HepG2 (cell line): ENCODE measurements at regions not wholly inside any gene's neighbourhood (a gene's known extent, or its start where the extent isn't known, plus 50 kb on each side); places are given as distances from the start of the nearest gene placed in this dataset.
A peak's percentile ranks its signal among the peaks of the same experiment; 100 is the strongest.

Source experiments
- ATAC-seq: fragments of 200-7000 bp; cut with Tn5 transposase; 3 replicates; pipeline ENCODE4 v1.9.1; 2020; ENCODE audit warnings: mild to moderate bottlenecking, moderate library complexity
- BruUV-seq: library from RNA; stranded (reverse); fragments of 400-500 nt; replicated peaks from 2 replicates; lab custom pipeline; 2021; lab: Mats Ljungman, UMichigan
- CTCF ChIA-PET: fragments of 300-600 bp; formaldehyde crosslinking; extraction: SDS; loops from one replicate; lab custom pipeline; 2021; ENCODE audit warnings: low total read pairs, inconsistent platforms, low intra/inter-chr PET ratio; lab: Yijun Ruan, JAX
- POLR2A ChIA-PET: fragments of 350-600 bp; sonication (Branson Sonifier 250); formaldehyde crosslinking; loops from one replicate; lab custom pipeline; 2020; ENCODE audit warnings: antibody characterized with exemption, inconsistent platforms; lab: Yijun Ruan, JAX
- DNase-seq: peaks from one replicate; pipeline ENCODE4 v3.0.0-alpha.2; 2015; ENCODE audit warnings: low spot score
- FAIRE-seq: peaks from 3 replicates; lab custom pipeline; 2011; peaks lifted over from hg19 to GRCh38; lab: Jason Lieb, UNC
- H2AFZ ChIP-seq: one replicate; pipeline ENCODE4 v1.6.1; 2011; ENCODE audit warnings: low read length, inconsistent platforms
- H3K27ac ChIP-seq: fragments of 300-600 bp; 3 replicates; pipeline ENCODE4 v1.8.0; 2011; ENCODE audit warnings: mixed run types, mild to moderate bottlenecking, mixed read lengths, low read length, inconsistent platforms; ENCODE audit not compliant: insufficient read depth; ENCODE audit errors: extremely low read length
- H3K27me3 ChIP-seq, 2 experiments: fragments of 200-600 bp in 1 of 2; 2 replicates in 1 of 2; 3 replicates in 1 of 2; pipeline versions ENCODE4 v1.6.0 to v1.8.0; 2011; ENCODE audit warnings: low read length in 2 of 2, mild to moderate bottlenecking in 2 of 2, moderate library complexity in 2 of 2, inconsistent platforms in 1 of 2; ENCODE audit not compliant: insufficient read depth in 2 of 2, control insufficient read depth in 1 of 2
- H3K36me3 ChIP-seq, 2 experiments: fragments of 200-600 bp in 1 of 2; replicated peaks in 1 of 2; 2 replicates in 1 of 2; 3 replicates in 1 of 2; pipeline versions ENCODE4 v1.5.1 to v1.8.0; 2011; ENCODE audit warnings: low read length in 2 of 2, inconsistent platforms in 1 of 2; ENCODE audit not compliant: insufficient read depth in 2 of 2, control insufficient read depth in 1 of 2
- H3K4me1 ChIP-seq: 2 replicates; pipeline ENCODE4 v1.5.1; 2012; ENCODE audit warnings: low read length, inconsistent platforms; ENCODE audit not compliant: insufficient read depth
- H3K4me2 ChIP-seq: 2 replicates; pipeline ENCODE4 v1.6.0; 2011; ENCODE audit warnings: low read depth, low read length, inconsistent platforms
- H3K4me3 ChIP-seq, 3 experiments: fragments of 200-600 bp in 1 of 3; sonication (generic), shearing (Covaris generic) in 1 of 3; replicated peaks in 1 of 3; 2 replicates each; pipeline ENCODE4 v1.5.1; 2011 to 2016; ENCODE audit warnings: low read length in 3 of 3, inconsistent platforms in 2 of 3, low read depth in 2 of 3, mild to moderate bottlenecking in 2 of 3, control low read depth in 1 of 3, mixed read lengths in 1 of 3; ENCODE audit not compliant: insufficient read depth in 1 of 3
- H3K79me2 ChIP-seq: one replicate; pipeline ENCODE4 v1.6.1; 2011; ENCODE audit warnings: low read length, inconsistent platforms; ENCODE audit not compliant: insufficient read depth
- H3K9ac ChIP-seq: 2 replicates; pipeline ENCODE4 v1.6.0; 2011; ENCODE audit warnings: mild to moderate bottlenecking, low read depth, low read length, inconsistent platforms; ENCODE audit not compliant: insufficient read depth
- H3K9me3 ChIP-seq: 2 replicates; pipeline ENCODE4 v1.5.1; 2012; ENCODE audit warnings: mild to moderate bottlenecking, low read length
- H4K20me1 ChIP-seq: 2 replicates; pipeline ENCODE4 v1.6.0; 2011; ENCODE audit warnings: inconsistent platforms, mild to moderate bottlenecking, low read length, moderate library complexity; ENCODE audit not compliant: insufficient read depth
- CENPX ChIP-seq: sonication (generic); formaldehyde crosslinking; IDR thresholded peaks from 2 replicates; pipeline ENCODE4 v1.9.0; 2021; ENCODE audit warnings: mild to moderate bottlenecking, missing genetic modification reagents, moderate library complexity
- HNRNPUL1 ChIP-seq: fragments of 200-400 bp; formaldehyde crosslinking; IDR thresholded peaks from 2 replicates; pipeline ENCODE4 v1.6.1; 2017; ENCODE audit warnings: low read depth, mild to moderate bottlenecking, low read length, moderate library complexity
- NFRKB ChIP-seq: fragments of 450-650 bp; IDR thresholded peaks from 2 replicates; pipeline ENCODE4 v1.6.1; 2017
- NR2F6 ChIP-seq, 2 experiments: IDR thresholded peaks; 2 replicates each; pipeline ENCODE4 v1.6.1; 2016; ENCODE audit warnings: antibody characterized with exemption in 1 of 2, mild to moderate bottlenecking in 1 of 2
- ONECUT2 ChIP-seq: sonication (generic); formaldehyde crosslinking; IDR thresholded peaks from 2 replicates; pipeline ENCODE4 v1.4.0; 2020; ENCODE audit warnings: missing genetic modification reagents
- POLR2AphosphoS5 ChIP-seq: IDR thresholded peaks from 2 replicates; pipeline ENCODE4 v1.6.1; 2012; ENCODE audit warnings: low read depth, low read length
- PTBP1 ChIP-seq: fragments of 200-400 bp; formaldehyde crosslinking; IDR thresholded peaks from 2 replicates; pipeline ENCODE4 v1.6.1; 2018; ENCODE audit warnings: low read length, low read depth; ENCODE audit not compliant: poor library complexity, severe bottlenecking
- REXO4 ChIP-seq: sonication (generic); formaldehyde crosslinking; IDR thresholded peaks from 2 replicates; pipeline ENCODE4 v1.8.0; 2022; ENCODE audit warnings: missing genetic modification reagents, mild to moderate bottlenecking, borderline replicate concordance
- RFX3 ChIP-seq: IDR thresholded peaks from 2 replicates; pipeline ENCODE4 v1.6.1; 2016; ENCODE audit warnings: missing biosample characterization, missing genetic modification reagents
- SSRP1 ChIP-seq: IDR thresholded peaks from 2 replicates; pipeline ENCODE4 v1.6.1; 2016; ENCODE audit warnings: control low read depth
- TCF7L2 ChIP-seq: IDR thresholded peaks from 2 replicates; pipeline ENCODE4 v1.6.1; 2011; ENCODE audit warnings: mild to moderate bottlenecking, low read depth, low read length, moderate library complexity
- TFE3 ChIP-seq: IDR thresholded peaks from 2 replicates; pipeline ENCODE4 v1.6.1; 2016
- ZBTB1 ChIP-seq: sonication (generic); formaldehyde crosslinking; IDR thresholded peaks from 2 replicates; pipeline ENCODE4 v1.4.0; 2020; ENCODE audit warnings: missing genetic modification reagents, borderline replicate concordance
- ZC3H13 ChIP-seq: sonication (generic); formaldehyde crosslinking; IDR thresholded peaks from 2 replicates; pipeline ENCODE4 v1.8.1; 2023; ENCODE audit warnings: mild to moderate bottlenecking, missing genetic modification reagents, moderate library complexity
- ZSCAN20 ChIP-seq: sonication (generic); formaldehyde crosslinking; IDR thresholded peaks from 2 replicates; pipeline ENCODE4 v1.4.0; 2020; ENCODE audit warnings: missing genetic modification reagents, mild to moderate bottlenecking, borderline replicate concordance
- WGBS: methylation state at CpG from one replicate; pipeline ENCODE4 v1.1.6; 2017; ENCODE audit warnings: low lambda C conversion rate; 5-methylcytosine and 5-hydroxymethylcytosine counted together
- in situ Hi-C: cut with HindIII; loops from 2 replicates; pipeline ENCODE4 v1.10.0; 2017; ENCODE audit warnings: low pct_unique_long_range_greater_than_20kb; ENCODE audit not compliant: extremely low pct_ligation_motif_present
- intact Hi-C: fragments of 100-400 bp; cut with micrococcal nuclease; formaldehyde crosslinking; loops from one replicate; pipeline ENCODE4 v1.10.0; 2022; ENCODE audit not compliant: unreplicated experiment
- TF ChIP-seq, protein P1 (sequence below): sonication (generic); formaldehyde crosslinking; IDR thresholded peaks from 2 replicates; pipeline ENCODE4 v1.8.0; 2022; ENCODE audit warnings: low read depth, missing genetic modification reagents

DNA sequence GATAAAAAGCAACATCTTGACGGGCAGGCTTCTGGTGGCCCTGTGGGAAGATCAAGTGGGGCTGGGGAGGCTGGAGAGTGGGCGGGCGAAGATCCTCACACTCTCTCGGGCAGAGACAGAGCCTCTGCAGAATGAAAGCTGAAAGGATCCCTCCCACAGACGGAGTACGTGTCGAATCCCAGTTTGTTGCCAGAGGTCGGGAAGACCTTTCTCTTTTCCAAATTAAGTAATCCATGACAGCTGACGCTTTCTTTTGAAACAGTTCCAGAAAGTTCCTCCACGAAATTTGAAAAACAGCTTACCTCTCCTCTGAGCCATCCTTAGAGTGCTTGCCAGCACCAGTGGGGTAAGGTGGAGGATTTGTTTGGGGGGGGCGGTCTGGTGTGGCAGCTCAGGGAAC lies 155.6 kb upstream of the SMLR1 start:
- H3K4me1 ChIP-seq: no peaks in the 10 kb centered on the region
- CTCF ChIA-PET: no interaction called here
- H3K9me3 ChIP-seq: no peaks in the 10 kb centered on the region
- H3K9ac ChIP-seq: no peak overlapping the region
- TF ChIP-seq ZBTB1 (no peak), ZC3H13 (no peak), TCF7L2 (no peak), POLR2AphosphoS5 (no peak), HNRNPUL1 (no peak), NR2F6 (IDR thresholded peaks at IDR 0.05) (no peak), NR2F6 (CRISPR knock-in tag; IDR thresholded peaks at IDR 0.05) (no peak), ZSCAN20 (CRISPR knock-in tag) (no peak), CENPX (CRISPR knock-in tag) (no peak), TFE3 (no peak)
- POLR2A ChIA-PET: no interaction called here
- H3K4me3 ChIP-seq: no peak overlapping the region
- in situ Hi-C loops (no loop called here), intact Hi-C loops (no loop called here)
- H3K36me3 ChIP-seq: no peaks in the 10 kb centered on the region
- no peaks in the 10 kb centered on the region for H4K20me1 ChIP-seq
- peak overlapping the region; percentile 23 for H2AFZ ChIP-seq
- H3K27me3 ChIP-seq: peaks cover 0 to 6% of the 10 kb centered on the region in 2 experiments; a peak in 1 of 5 replicates
- FAIRE-seq (no peak), ATAC-seq (peak; percentile 31; the same call in 1 of the 3 replicates), DNase-seq (no peak)
- 22% methylated on average over 11 of the region's 11 CpGs for WGBS
- H3K4me2 ChIP-seq: peak overlapping the region; percentile 9; the same call in 1 of the 2 replicates
- no TSS peak for BruUV-seq
- H3K27ac ChIP-seq: no peak overlapping the region
- H3K79me2 ChIP-seq: no peaks in the 10 kb centered on the region

DNA sequence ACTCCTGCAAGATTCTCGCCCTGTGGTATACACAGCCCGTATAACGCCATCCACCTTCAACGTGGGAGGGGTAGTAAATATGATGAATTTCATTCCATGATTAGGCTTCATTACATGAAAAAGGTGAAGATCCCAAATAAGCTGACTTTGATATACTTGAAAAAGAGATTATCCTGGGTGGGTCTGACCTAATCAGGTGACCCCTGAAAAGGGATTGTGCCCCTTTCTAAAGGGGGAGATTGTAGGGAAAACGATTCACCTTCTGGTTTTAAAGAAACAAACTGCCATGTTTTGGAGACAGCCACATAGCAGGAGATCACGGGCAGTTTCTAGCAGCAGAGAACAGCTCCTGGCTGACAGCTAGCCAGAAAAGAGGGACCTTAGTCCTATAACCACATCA lies 155.1 kb upstream of the SMLR1 start:
- Histone ChIP-seq H3K4me3 (no peak overlapping the region), H3K79me2 (no peaks in the 10 kb centered on the region), H4K20me1 (no peaks in the 10 kb centered on the region), H2AFZ (no peak overlapping the region), H3K27me3 (peaks cover 0 to 6% of the 10 kb centered on the region in 2 experiments; a peak in 1 of 5 replicates), H3K36me3 (no peaks in the 10 kb centered on the region), H3K9ac (no peak overlapping the region), H3K9me3 (no peaks in the 10 kb centered on the region), H3K4me1 (no peaks in the 10 kb centered on the region), H3K27ac (no peak overlapping the region), H3K4me2 (no peak overlapping the region)
- no peak for DNase-seq
- ATAC-seq: no peak
- in situ Hi-C loops: no loop called here
- 27% methylated on average over 6 of the region's 6 CpGs for WGBS
- ChIA-PET CTCF (no interaction called here), POLR2A (no interaction called here)
- no TSS peak for BruUV-seq
- TF ChIP-seq PTBP1: no peak
- TF ChIP-seq NFRKB: no peak
- TF ChIP-seq ONECUT2 (CRISPR knock-in tag): no peak
- TF ChIP-seq SSRP1 (CRISPR knock-in tag): no peak
- TF ChIP-seq REXO4 (CRISPR knock-in tag): no peak
- no peak for TF ChIP-seq RFX3 (CRISPR knock-in tag)
- TF ChIP-seq, protein P1, sequence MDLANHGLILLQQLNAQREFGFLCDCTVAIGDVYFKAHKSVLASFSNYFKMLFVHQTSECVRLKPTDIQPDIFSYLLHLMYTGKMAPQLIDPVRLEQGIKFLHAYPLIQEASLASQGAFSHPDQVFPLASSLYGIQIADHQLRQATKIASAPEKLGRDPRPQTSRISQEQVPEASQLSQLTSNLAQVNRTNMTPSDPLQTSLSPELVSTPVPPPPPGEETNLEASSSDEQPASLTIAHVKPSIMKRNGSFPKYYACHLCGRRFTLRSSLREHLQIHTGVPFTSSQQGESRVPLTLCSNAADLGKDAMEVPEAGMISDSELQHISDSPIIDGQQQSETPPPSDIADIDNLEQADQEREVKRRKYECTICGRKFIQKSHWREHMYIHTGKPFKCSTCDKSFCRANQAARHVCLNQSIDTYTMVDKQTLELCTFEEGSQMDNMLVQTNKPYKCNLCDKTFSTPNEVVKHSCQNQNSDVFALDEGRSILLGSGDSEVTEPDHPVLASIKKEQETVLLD: no peak
- intact Hi-C loops: no loop called here
- FAIRE-seq: no peak
